ENCODE measurements at regions not wholly inside any gene's neighbourhood (a gene's known extent, or its start where the extent isn't known, plus 50 kb on each side); places are given as distances from the start of the nearest gene placed in this dataset.

GRCh38 chr2:215531284-215531683 lies 95.4 kb upstream of the FN1 start:
- ATAC-seq (no peak), DNase-seq (ENCODE audit: extremely low read depth in 1 of 4, low spot score in 3 of 4) (no peak), FAIRE-seq (no peak)
- intact Hi-C loops (cut with micrococcal nuclease): no loop called here
- no peaks in the 10 kb centered on the region for H4K20me1 ChIP-seq (replicated peaks; ENCODE audit: control insufficient read depth, insufficient read depth, low read length)
- no peak overlapping the region for H3K27ac ChIP-seq (ENCODE audit: extremely low read depth, low read depth, low read length)
- no TSS peak for BruUV-seq (replicated peaks)
- no peaks in the 10 kb centered on the region for H3K9me3 ChIP-seq (replicated peaks; ENCODE audit: control insufficient read depth, insufficient read depth, low read depth, low read length)
- no peak overlapping the region for H3K4me2 ChIP-seq (ENCODE audit: insufficient read depth, low read length)
- H3K4me1 ChIP-seq (replicated peaks in 1 of 2; ENCODE audit: control insufficient read depth in 2 of 2, insufficient read depth in 2 of 2, low read length in 2 of 2): no peaks in the 10 kb centered on the region; a peak in 1 of 5 replicates
- in situ Hi-C loops (cut with MboI): no loop called here
- POLR2A ChIA-PET: no interaction called here
- no peaks in the 10 kb centered on the region for H3K36me3 ChIP-seq (ENCODE audit: control insufficient read depth, insufficient read depth, low read length)
- TF ChIP-seq MXI1 (IDR thresholded peaks at IDR 0.05; ENCODE audit: low read depth, low read length) (no peak), LCOR (CRISPR knock-in tag; IDR thresholded peaks at IDR 0.05) (no peak), HSF4 (CRISPR knock-in tag; IDR thresholded peaks at IDR 0.05; ENCODE audit: borderline replicate concordance) (no peak), SMAD3 (CRISPR knock-in tag; conservative IDR thresholded peaks at IDR 0.05) (no peak), U2AF1 (optimal IDR thresholded peaks at IDR 0.05; ENCODE audit: low read depth, low read length) (no peak), NFIX (CRISPR knock-in tag; IDR thresholded peaks at IDR 0.05; ENCODE audit: low read depth) (no peak), E2F8 (IDR thresholded peaks at IDR 0.05; ENCODE audit: low read depth, partially characterized antibody) (no peak), MAFG (tag; conservative IDR thresholded peaks at IDR 0.05) (no peak), KAT2B (IDR thresholded peaks at IDR 0.05; ENCODE audit: low read depth, low read length) (no peak)
- CTCF ChIA-PET (ENCODE audit: low intra/inter-chr PET ratio): no interaction called here
- H2AFZ ChIP-seq (ENCODE audit: low read depth, low read length): peak overlapping the region; percentile 24; the same call in 1 of the 2 replicates
- H3K9ac ChIP-seq (ENCODE audit: insufficient read depth in 1 of 2, low read depth in 2 of 2, low read length in 2 of 2): no peak overlapping the region
- H3K4me3 ChIP-seq: no peak overlapping the region
- 12% methylated on average over 5 of the region's 5 CpGs for WGBS (ENCODE audit: insufficient coverage, low coverage, missing lambda C conversion rate)
- no peaks in the 10 kb centered on the region for H3K27me3 ChIP-seq (ENCODE audit: control insufficient read depth in 2 of 2, insufficient read depth in 2 of 2, low read length in 2 of 2)
- no peaks in the 10 kb centered on the region for H3K79me2 ChIP-seq (ENCODE audit: control insufficient read depth, insufficient read depth, low read length)
- H3K9me1 ChIP-seq (ENCODE audit: control insufficient read depth, insufficient read depth, low read length): no peaks in the 10 kb centered on the region
